Stomach (tissue), 8 donors: ENCODE measurements at regions not wholly inside any gene's neighbourhood (a gene's known extent, or its start where the extent isn't known, plus 50 kb on each side); places are given as distances from the start of the nearest gene placed in this dataset.

Experiments
- DNase-seq, 2 donors: peaks; one replicate each; pipeline versions ENCODE4 v3.0.0 to v3.0.0-alpha.2; 2013 to 2019
- H3K27ac ChIP-seq, 5 donors: fragments of 200-600 bp in 4 of 5; sonication (generic) in 4 of 5; one replicate each; pipeline ENCODE4 v1.5.1; 2013 to 2019; ENCODE audit warnings: mild to moderate bottlenecking in 1 of 5, moderate library complexity in 1 of 5
- H3K27me3 ChIP-seq, 3 donors: fragments of 200-600 bp; sonication (generic); one replicate each; pipeline ENCODE4 v1.5.1; 2017 to 2019; ENCODE audit warnings: mixed run types in 1 of 3
- H3K36me3 ChIP-seq, 4 donors: fragments of 200-600 bp; sonication (generic); 1 replicate in 3 of 4; 2 replicates in 1 of 4; pipeline ENCODE4 v1.5.1; 2016 to 2019
- H3K4me1 ChIP-seq, 4 donors: fragments of 200-600 bp; sonication (generic); one replicate each; pipeline ENCODE4 v1.5.1; 2016 to 2019
- H3K4me3 ChIP-seq, 4 donors: fragments of 200-600 bp; sonication (generic) in 3 of 4; one replicate each; pipeline ENCODE4 v1.5.1; 2016 to 2019; ENCODE audit warnings: mild to moderate bottlenecking in 1 of 4
- H3K9me3 ChIP-seq, 4 donors: fragments of 200-600 bp; sonication (generic); one replicate each; pipeline ENCODE4 v1.5.1; 2016 to 2019
- EP300 ChIP-seq: sonication (generic); formaldehyde crosslinking; IDR thresholded peaks from one replicate; pipeline ENCODE4 v1.6.1; 2017; ENCODE audit warnings: antibody characterized with exemption
- POLR2A ChIP-seq, 4 donors: fragments of 450-650 bp; IDR thresholded peaks; one replicate each; pipeline ENCODE4 v1.6.1; 2016; ENCODE audit warnings: antibody characterized with exemption in 4 of 4, control low read depth in 2 of 4, mild to moderate bottlenecking in 1 of 4, moderate library complexity in 1 of 4
- POLR2AphosphoS5 ChIP-seq, 3 donors: sonication (generic); formaldehyde crosslinking; IDR thresholded peaks; one replicate each; pipeline ENCODE4 v1.6.1; 2016; ENCODE audit warnings: antibody characterized with exemption in 3 of 3
- WGBS, 5 donors: extraction: QIAGEN DNeasy Blood & Tissue Kit in 3 of 5; methylation state at CpG; one replicate each; pipeline versions ENCODE4 v1.1.5 to v1.1.7; 2013 to 2018; 5-methylcytosine and 5-hydroxymethylcytosine counted together
- intact Hi-C: fragments of 100-400 bp; cut with DNase I; formaldehyde crosslinking; loops from one replicate; pipeline ENCODE4 v1.15.1; 2023; ENCODE audit warnings: low total_unique reads
- TF ChIP-seq, protein P1 (sequence below), 7 experiments: fragments of 450-650 bp in 4 of 7; fragments of 200-600 bp in 3 of 7; sonication (generic) in 3 of 7; IDR thresholded peaks; one replicate each; pipeline ENCODE4 v1.5.1; 2016 to 2019; ENCODE audit warnings: antibody characterized with exemption in 7 of 7, control low read depth in 2 of 7, mild to moderate bottlenecking in 1 of 7
- donor health status: healthy with polysubstance abuse.
- donor health status: Bipolar disorder and iron deficiency.
- donor health status: healthy.

DNA sequence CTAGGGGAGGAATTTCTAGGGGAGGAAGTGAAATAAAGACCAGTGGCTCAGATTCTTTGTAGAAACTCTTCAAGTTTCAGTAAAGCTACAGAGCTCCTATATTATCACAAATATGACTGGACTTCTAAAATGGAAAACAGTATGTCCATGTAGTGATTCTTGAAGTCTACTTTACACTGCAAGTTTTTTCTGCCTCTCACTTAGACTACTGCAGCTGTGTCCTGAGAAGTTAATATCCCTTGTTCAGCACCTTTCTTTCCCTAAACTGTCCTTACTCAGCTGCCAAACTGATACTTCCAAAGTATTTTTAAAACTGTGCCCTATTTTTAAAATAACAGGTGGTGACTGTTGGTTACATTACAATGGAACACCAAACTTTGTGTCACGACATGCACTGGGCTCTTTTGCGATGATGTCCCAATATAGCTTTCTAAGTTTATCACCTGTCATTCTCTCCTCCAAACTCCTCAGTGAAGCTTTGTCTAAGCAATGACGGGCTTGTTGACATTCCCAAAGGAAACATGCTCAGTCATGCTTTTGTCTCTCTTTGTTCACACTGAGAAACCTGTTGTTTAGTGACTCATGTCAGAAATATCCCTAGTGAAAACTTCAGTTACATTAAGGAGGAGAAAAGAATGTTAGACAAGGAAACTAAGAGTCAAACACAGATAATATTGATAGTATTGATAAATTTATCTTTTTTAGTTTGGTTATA is 341.1 kb downstream of the ARL6IP6 start:
- no peaks in the 10 kb centered on the region for H3K4me1 ChIP-seq
- DNase-seq = peak in 1 of 2 donors; percentile 17
- no peaks in the 10 kb centered on the region for H3K36me3 ChIP-seq
- H3K27ac ChIP-seq = no peak overlapping the region
- TF ChIP-seq POLR2A (IDR thresholded peaks at IDR 0.05) (no peak), POLR2AphosphoS5 (IDR thresholded peaks at IDR 0.05) (no peak), EP300 (no peak)
- TF ChIP-seq, protein P1, sequence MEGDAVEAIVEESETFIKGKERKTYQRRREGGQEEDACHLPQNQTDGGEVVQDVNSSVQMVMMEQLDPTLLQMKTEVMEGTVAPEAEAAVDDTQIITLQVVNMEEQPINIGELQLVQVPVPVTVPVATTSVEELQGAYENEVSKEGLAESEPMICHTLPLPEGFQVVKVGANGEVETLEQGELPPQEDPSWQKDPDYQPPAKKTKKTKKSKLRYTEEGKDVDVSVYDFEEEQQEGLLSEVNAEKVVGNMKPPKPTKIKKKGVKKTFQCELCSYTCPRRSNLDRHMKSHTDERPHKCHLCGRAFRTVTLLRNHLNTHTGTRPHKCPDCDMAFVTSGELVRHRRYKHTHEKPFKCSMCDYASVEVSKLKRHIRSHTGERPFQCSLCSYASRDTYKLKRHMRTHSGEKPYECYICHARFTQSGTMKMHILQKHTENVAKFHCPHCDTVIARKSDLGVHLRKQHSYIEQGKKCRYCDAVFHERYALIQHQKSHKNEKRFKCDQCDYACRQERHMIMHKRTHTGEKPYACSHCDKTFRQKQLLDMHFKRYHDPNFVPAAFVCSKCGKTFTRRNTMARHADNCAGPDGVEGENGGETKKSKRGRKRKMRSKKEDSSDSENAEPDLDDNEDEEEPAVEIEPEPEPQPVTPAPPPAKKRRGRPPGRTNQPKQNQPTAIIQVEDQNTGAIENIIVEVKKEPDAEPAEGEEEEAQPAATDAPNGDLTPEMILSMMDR (IDR thresholded peaks at IDR 0.05) = no peak
- no peak overlapping the region for H3K4me3 ChIP-seq
- no peaks in the 10 kb centered on the region for H3K9me3 ChIP-seq
- WGBS, 5 donors = 9 to 35% (median 27%) methylated on average over 3 of the region's 3 CpGs
- no peaks in the 10 kb centered on the region for H3K27me3 ChIP-seq
- intact Hi-C loops = no loop called here

DNA sequence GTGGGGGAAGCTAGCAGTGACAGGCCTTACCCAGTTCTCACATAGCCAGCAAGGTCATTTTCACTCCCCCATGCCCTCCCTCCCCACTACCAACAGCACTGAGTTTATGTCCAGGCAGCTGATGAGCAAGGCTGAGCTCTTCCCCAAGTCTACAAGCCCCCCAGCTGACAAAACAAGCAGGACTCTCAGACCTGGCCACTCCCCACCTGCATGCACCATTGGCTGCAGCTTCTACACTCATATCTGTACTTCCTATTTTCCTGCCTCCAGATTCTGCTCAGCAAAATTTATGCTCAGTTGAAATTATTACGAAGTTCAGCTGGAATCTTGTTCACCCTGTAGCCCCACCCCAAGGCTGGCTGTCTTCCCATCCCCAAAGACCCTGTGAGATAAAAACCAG is 339.3 kb downstream of the ARL6IP6 start:
- H3K27me3 ChIP-seq = no peaks in the 10 kb centered on the region
- no peaks in the 10 kb centered on the region for H3K4me1 ChIP-seq
- intact Hi-C loops = no loop called here
- WGBS, 5 donors = 63 to 83% (median 74%) methylated on average over 1 of the region's 1 CpG
- H3K36me3 ChIP-seq = no peaks in the 10 kb centered on the region
- TF ChIP-seq, protein P1 (IDR thresholded peaks at IDR 0.05) = no peak
- TF ChIP-seq EP300 (no peak), POLR2A (IDR thresholded peaks at IDR 0.05) (no peak), POLR2AphosphoS5 (IDR thresholded peaks at IDR 0.05) (no peak)
- H3K4me3 ChIP-seq = no peak overlapping the region
- no peaks in the 10 kb centered on the region for H3K9me3 ChIP-seq
- H3K27ac ChIP-seq = no peak overlapping the region
- DNase-seq = no peak

DNA sequence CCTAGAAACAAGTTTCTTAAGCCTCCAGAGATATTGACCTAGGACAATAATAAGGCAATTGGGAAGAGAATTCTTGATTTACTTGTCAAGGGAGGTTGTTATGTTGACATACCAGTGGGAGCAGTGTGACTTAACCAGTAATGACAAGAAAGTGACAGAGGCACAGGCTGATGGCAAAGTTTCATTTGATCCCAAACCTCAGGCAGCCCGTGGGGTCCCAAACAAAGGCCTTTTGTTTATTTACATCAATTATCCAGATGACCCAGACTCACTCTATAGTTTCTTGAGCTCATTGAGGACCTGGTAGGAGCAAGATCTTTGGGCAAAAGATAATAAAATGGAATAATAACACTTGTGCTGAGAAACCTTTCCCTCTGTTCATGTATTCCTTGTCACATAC is 336.8 kb downstream of the ARL6IP6 start:
- no peaks in the 10 kb centered on the region for H3K4me1 ChIP-seq
- no peaks in the 10 kb centered on the region for H3K9me3 ChIP-seq
- WGBS, 5 donors = 0 to 11% (median 2%) methylated on average over 1 of the region's 1 CpG
- H3K27me3 ChIP-seq = no peaks in the 10 kb centered on the region
- no peak for TF ChIP-seq POLR2AphosphoS5 (IDR thresholded peaks at IDR 0.05)
- TF ChIP-seq POLR2A (IDR thresholded peaks at IDR 0.05) = no peak
- no peak for TF ChIP-seq EP300
- no peaks in the 10 kb centered on the region for H3K36me3 ChIP-seq
- H3K27ac ChIP-seq = no peak overlapping the region
- no peak for DNase-seq
- intact Hi-C loops = no loop called here
- no peak overlapping the region for H3K4me3 ChIP-seq

DNA sequence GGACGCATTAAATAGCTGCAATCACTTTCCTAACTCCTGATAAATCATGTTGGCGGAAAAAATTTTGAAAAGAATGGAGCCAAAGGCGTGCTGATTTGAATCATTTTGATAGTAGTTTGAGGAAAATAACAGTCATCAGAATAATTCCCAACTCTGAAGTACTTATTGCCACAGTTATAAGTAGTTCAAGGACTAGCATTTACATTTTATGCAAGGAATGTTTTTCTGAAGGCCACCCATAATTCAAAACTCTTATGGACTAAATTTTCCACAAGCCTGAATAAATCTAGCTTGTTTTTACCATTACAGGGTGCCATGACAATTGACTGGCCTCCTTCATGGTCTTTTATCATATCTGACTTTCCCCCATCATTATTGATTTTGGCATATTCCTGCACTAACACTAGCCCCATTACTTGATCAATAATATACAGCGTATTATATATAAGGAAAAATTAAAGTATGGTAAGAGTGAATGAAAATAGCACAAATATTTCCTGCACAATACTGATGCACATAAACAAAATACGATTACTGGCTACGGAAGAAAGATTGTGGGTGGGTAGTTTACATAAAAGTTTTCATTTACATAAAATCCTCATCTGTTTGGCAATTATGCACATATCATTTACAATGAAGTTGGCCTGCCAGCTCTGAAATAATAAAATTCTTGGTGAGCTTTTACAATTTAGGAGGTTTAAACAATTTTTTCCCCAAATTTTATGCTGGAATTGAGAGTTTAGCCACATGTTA is 334.6 kb downstream of the ARL6IP6 start:
- Histone ChIP-seq H3K27me3 (no peaks in the 10 kb centered on the region), H3K27ac (no peak overlapping the region), H3K4me3 (no peak overlapping the region), H3K4me1 (no peaks in the 10 kb centered on the region), H3K9me3 (no peaks in the 10 kb centered on the region), H3K36me3 (no peaks in the 10 kb centered on the region)
- DNase-seq = no peak
- TF ChIP-seq, protein P1 (IDR thresholded peaks at IDR 0.05) = no peak
- TF ChIP-seq POLR2A (IDR thresholded peaks at IDR 0.05) = no peak
- no peak for TF ChIP-seq POLR2AphosphoS5 (IDR thresholded peaks at IDR 0.05)
- no peak for TF ChIP-seq EP300
- intact Hi-C loops = no loop called here
- whole genome bisulfite sequencing, 5 donors = 72 to 79% (median 73%) methylated on average over 6 of the region's 6 CpGs

DNA sequence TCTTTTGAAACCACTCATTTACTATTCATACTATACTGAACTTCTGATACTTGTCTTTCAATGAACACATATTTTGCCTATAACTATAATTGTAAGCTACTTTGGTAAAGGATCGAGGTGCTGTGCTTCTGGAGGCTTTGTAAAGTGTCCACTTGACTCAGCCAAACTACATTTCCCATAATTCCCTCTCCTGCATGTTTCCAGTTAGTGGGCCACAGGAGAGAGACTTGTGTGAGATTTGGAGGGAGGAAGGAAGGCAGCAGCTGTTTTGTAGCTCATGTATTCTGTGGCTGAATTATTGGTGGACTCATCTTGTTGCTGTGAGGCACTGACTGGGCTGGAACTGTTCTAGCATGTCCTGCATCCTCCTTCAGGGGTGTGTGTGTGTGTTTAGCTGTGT is 328.8 kb downstream of the ARL6IP6 start:
- intact Hi-C loops = no loop called here
- H3K27me3 ChIP-seq = no peaks in the 10 kb centered on the region
- no peak overlapping the region for H3K27ac ChIP-seq
- no peak overlapping the region for H3K4me3 ChIP-seq
- TF ChIP-seq EP300 = no peak
- no peak for TF ChIP-seq POLR2AphosphoS5 (IDR thresholded peaks at IDR 0.05)
- no peak for TF ChIP-seq POLR2A (IDR thresholded peaks at IDR 0.05)
- TF ChIP-seq, protein P1 (IDR thresholded peaks at IDR 0.05) = no peak
- WGBS, 5 donors = 28 to 52% (median 36%) methylated on average over 1 of the region's 1 CpG
- no peaks in the 10 kb centered on the region for H3K4me1 ChIP-seq
- DNase-seq = no peak
- no peaks in the 10 kb centered on the region for H3K36me3 ChIP-seq
- no peaks in the 10 kb centered on the region for H3K9me3 ChIP-seq
